DOHH2 (cell line): ENCODE measurements at regions not wholly inside any gene's neighbourhood (a gene's known extent, or its start where the extent isn't known, plus 50 kb on each side); places are given as distances from the start of the nearest gene placed in this dataset.

ENCODE experiments used
- H3F3A ChIP-seq: fragments of 200-600 bp; sonication (generic), shearing (Covaris generic); 2 replicates; pipeline ENCODE4 v1.6.0; 2016; ENCODE audit warnings: antibody characterized with exemption, mild to moderate bottlenecking; ENCODE audit not compliant: control insufficient read depth, insufficient read depth
- H3K27ac ChIP-seq: fragments of 200-600 bp; sonication (generic); 2 replicates; pipeline ENCODE4 v1.5.1; 2014; ENCODE audit warnings: low read depth, mild to moderate bottlenecking, low read length, moderate library complexity
- H3K27me3 ChIP-seq: fragments of 200-600 bp; sonication (generic); 2 replicates; pipeline ENCODE4 v1.6.1; 2014; ENCODE audit warnings: mild to moderate bottlenecking, low read length, mixed read lengths; ENCODE audit not compliant: control insufficient read depth
- H3K36me3 ChIP-seq: fragments of 200-600 bp; sonication (generic); 2 replicates; pipeline ENCODE4 v1.6.1; 2014; ENCODE audit warnings: mild to moderate bottlenecking, low read length, moderate library complexity, mixed read lengths; ENCODE audit not compliant: control insufficient read depth
- H3K4me1 ChIP-seq: fragments of 200-600 bp; sonication (generic); 2 replicates; pipeline ENCODE4 v1.6.1; 2014; ENCODE audit warnings: mild to moderate bottlenecking, low read length, mixed read lengths; ENCODE audit not compliant: control insufficient read depth
- H3K4me2 ChIP-seq: fragments of 200-600 bp; sonication (generic); 2 replicates; pipeline ENCODE4 v1.6.0; 2014; ENCODE audit warnings: mild to moderate bottlenecking, low read length, moderate library complexity
- H3K4me3 ChIP-seq: fragments of 200-600 bp; sonication (generic); 2 replicates; pipeline ENCODE4 v1.5.1; 2014; ENCODE audit warnings: mild to moderate bottlenecking, low read length, mixed read lengths
- H3K79me2 ChIP-seq: fragments of 200-600 bp; sonication (generic); 2 replicates; pipeline ENCODE4 v1.6.1; 2014; ENCODE audit warnings: mild to moderate bottlenecking, low read length, mixed read lengths; ENCODE audit not compliant: control insufficient read depth
- H3K9me2 ChIP-seq: fragments of 200-600 bp; sonication (generic); replicated peaks from 2 replicates; pipeline ENCODE4 v1.6.1; 2014; ENCODE audit warnings: mild to moderate bottlenecking, low read length, mixed read lengths; ENCODE audit not compliant: control insufficient read depth
- H3K9me3 ChIP-seq: fragments of 200-600 bp; sonication (generic); 2 replicates; pipeline ENCODE4 v1.6.1; 2014; ENCODE audit warnings: antibody characterized with exemption, low read length, mixed read lengths; ENCODE audit not compliant: control insufficient read depth, insufficient read depth
- H4K20me1 ChIP-seq: fragments of 200-600 bp; sonication (generic); 2 replicates; pipeline ENCODE4 v1.6.0; 2014; ENCODE audit warnings: low read depth, mild to moderate bottlenecking, antibody characterized with exemption, low read length, moderate library complexity; ENCODE audit not compliant: control insufficient read depth, insufficient read depth
- EZH2phosphoT487 ChIP-seq: fragments of 200-600 bp; sonication (generic); IDR thresholded peaks from 2 replicates; pipeline ENCODE4 v1.6.1; 2017; ENCODE audit warnings: borderline replicate concordance, mild to moderate bottlenecking, antibody characterized with exemption, low read length, moderate library complexity, mixed read lengths
- TF ChIP-seq, protein P1 (sequence below): fragments of 200-600 bp; sonication (generic); IDR thresholded peaks from one replicate; pipeline ENCODE4 v1.5.1; 2014; ENCODE audit warnings: antibody characterized with exemption, mild to moderate bottlenecking, low read depth, low read length; ENCODE audit not compliant: poor library complexity, severe bottlenecking

- TF ChIP-seq EZH2phosphoT487, result no peak
- TF ChIP-seq, protein P1, sequence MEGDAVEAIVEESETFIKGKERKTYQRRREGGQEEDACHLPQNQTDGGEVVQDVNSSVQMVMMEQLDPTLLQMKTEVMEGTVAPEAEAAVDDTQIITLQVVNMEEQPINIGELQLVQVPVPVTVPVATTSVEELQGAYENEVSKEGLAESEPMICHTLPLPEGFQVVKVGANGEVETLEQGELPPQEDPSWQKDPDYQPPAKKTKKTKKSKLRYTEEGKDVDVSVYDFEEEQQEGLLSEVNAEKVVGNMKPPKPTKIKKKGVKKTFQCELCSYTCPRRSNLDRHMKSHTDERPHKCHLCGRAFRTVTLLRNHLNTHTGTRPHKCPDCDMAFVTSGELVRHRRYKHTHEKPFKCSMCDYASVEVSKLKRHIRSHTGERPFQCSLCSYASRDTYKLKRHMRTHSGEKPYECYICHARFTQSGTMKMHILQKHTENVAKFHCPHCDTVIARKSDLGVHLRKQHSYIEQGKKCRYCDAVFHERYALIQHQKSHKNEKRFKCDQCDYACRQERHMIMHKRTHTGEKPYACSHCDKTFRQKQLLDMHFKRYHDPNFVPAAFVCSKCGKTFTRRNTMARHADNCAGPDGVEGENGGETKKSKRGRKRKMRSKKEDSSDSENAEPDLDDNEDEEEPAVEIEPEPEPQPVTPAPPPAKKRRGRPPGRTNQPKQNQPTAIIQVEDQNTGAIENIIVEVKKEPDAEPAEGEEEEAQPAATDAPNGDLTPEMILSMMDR, result no peak
- H3K36me3 ChIP-seq, result no peaks in the 10 kb centered on the region
These were observed 92.5 kb downstream of the MMUT start for GRCh38 chr6:49370518-49370917.

GRCh38 chr6:49366539-49366938 lies 96.5 kb downstream of the MMUT start:
- H3K4me1 ChIP-seq, result no peaks in the 10 kb centered on the region
- H3K9me3 ChIP-seq, result peaks cover 5% of the 10 kb centered on the region; the same call in 1 of the 2 replicates
- no peaks in the 10 kb centered on the region for H3K36me3 ChIP-seq
- no peaks in the 10 kb centered on the region for H4K20me1 ChIP-seq
- H3F3A ChIP-seq, result no peaks in the 10 kb centered on the region
- no peak overlapping the region for H3K4me3 ChIP-seq
- H3K27me3 ChIP-seq, result no peaks in the 10 kb centered on the region
- no peak overlapping the region for H3K27ac ChIP-seq
- no peaks in the 10 kb centered on the region for H3K9me2 ChIP-seq
- TF ChIP-seq EZH2phosphoT487, result no peak
- TF ChIP-seq, protein P1, result no peak
- H3K4me2 ChIP-seq, result no peak overlapping the region
- no peaks in the 10 kb centered on the region for H3K79me2 ChIP-seq

More at GRCh38 chr6:49370518-49370917, 92.5 kb downstream of the MMUT start:
- H3K4me3 ChIP-seq, result no peak overlapping the region
- H3K9me2 ChIP-seq, result peaks cover 3% of the 10 kb centered on the region; the same call in 1 of the 2 replicates
- peaks cover 5% of the 10 kb centered on the region; the same call in 1 of the 2 replicates for H3K9me3 ChIP-seq
- H3K4me2 ChIP-seq, result no peak overlapping the region
- H3K4me1 ChIP-seq, result no peaks in the 10 kb centered on the region
- H3F3A ChIP-seq, result no peaks in the 10 kb centered on the region
- no peak overlapping the region for H3K27ac ChIP-seq
- no peaks in the 10 kb centered on the region for H3K79me2 ChIP-seq
- no peaks in the 10 kb centered on the region for H4K20me1 ChIP-seq
- H3K27me3 ChIP-seq, result no peaks in the 10 kb centered on the region

- no peaks in the 10 kb centered on the region for H3F3A ChIP-seq
- no peaks in the 10 kb centered on the region for H4K20me1 ChIP-seq
- no peak overlapping the region for H3K4me3 ChIP-seq
- no peaks in the 10 kb centered on the region for H3K36me3 ChIP-seq
- H3K9me3 ChIP-seq, result no peaks in the 10 kb centered on the region
- no peaks in the 10 kb centered on the region for H3K27me3 ChIP-seq
- H3K9me2 ChIP-seq, result no peaks in the 10 kb centered on the region; the same call in 1 of the 2 replicates
- TF ChIP-seq, protein P1, result no peak
- no peak for TF ChIP-seq EZH2phosphoT487
- no peaks in the 10 kb centered on the region for H3K4me1 ChIP-seq
- no peak overlapping the region for H3K4me2 ChIP-seq
- H3K79me2 ChIP-seq, result no peaks in the 10 kb centered on the region
- no peak overlapping the region for H3K27ac ChIP-seq
These were observed 114.5 kb downstream of the MMUT start for GRCh38 chr6:49348561-49348960.

GRCh38 chr6:49342410-49342809 lies 120.6 kb downstream of the MMUT start:
- Histone ChIP-seq H3K9me3 (no peaks in the 10 kb centered on the region), H3F3A (no peaks in the 10 kb centered on the region), H3K4me3 (no peak overlapping the region), H3K27me3 (no peaks in the 10 kb centered on the region), H4K20me1 (no peaks in the 10 kb centered on the region), H3K4me2 (no peak overlapping the region), H3K27ac (no peak overlapping the region), H3K79me2 (no peaks in the 10 kb centered on the region), H3K36me3 (no peaks in the 10 kb centered on the region), H3K9me2 (no peaks in the 10 kb centered on the region), H3K4me1 (no peaks in the 10 kb centered on the region)
- TF ChIP-seq, protein P1, result no peak
- no peak for TF ChIP-seq EZH2phosphoT487
